ENCODE measurements at regions not wholly inside any gene's neighbourhood (a gene's known extent, or its start where the extent isn't known, plus 50 kb on each side); places are given as distances from the start of the nearest gene placed in this dataset.

GRCh38 chr21:22132358-22133071, 1134.3 kb downstream of the NCAM2 start:
- TF ChIP-seq, protein P1, sequence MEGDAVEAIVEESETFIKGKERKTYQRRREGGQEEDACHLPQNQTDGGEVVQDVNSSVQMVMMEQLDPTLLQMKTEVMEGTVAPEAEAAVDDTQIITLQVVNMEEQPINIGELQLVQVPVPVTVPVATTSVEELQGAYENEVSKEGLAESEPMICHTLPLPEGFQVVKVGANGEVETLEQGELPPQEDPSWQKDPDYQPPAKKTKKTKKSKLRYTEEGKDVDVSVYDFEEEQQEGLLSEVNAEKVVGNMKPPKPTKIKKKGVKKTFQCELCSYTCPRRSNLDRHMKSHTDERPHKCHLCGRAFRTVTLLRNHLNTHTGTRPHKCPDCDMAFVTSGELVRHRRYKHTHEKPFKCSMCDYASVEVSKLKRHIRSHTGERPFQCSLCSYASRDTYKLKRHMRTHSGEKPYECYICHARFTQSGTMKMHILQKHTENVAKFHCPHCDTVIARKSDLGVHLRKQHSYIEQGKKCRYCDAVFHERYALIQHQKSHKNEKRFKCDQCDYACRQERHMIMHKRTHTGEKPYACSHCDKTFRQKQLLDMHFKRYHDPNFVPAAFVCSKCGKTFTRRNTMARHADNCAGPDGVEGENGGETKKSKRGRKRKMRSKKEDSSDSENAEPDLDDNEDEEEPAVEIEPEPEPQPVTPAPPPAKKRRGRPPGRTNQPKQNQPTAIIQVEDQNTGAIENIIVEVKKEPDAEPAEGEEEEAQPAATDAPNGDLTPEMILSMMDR (IDR thresholded peaks at IDR 0.05) = no peak
- TF ChIP-seq, protein P2, sequence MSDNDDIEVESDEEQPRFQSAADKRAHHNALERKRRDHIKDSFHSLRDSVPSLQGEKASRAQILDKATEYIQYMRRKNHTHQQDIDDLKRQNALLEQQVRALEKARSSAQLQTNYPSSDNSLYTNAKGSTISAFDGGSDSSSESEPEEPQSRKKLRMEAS (IDR thresholded peaks at IDR 0.05) = no peak
- TF ChIP-seq KDM5A (IDR thresholded peaks at IDR 0.05) (no peak), POLR2A (IDR thresholded peaks at IDR 0.05; ENCODE audit: low read length) (no peak), RCOR1 (IDR thresholded peaks at IDR 0.05; ENCODE audit: low read depth, low read length) (no peak), HMGXB4 (CRISPR knock-in tag; IDR thresholded peaks at IDR 0.05; ENCODE audit: borderline replicate concordance) (no peak), JUNB (IDR thresholded peaks at IDR 0.05) (no peak), RNF2 (IDR thresholded peaks at IDR 0.05; ENCODE audit: borderline replicate concordance, low read depth) (no peak), TP53 (CRISPR knock-in tag; IDR thresholded peaks at IDR 0.05) (no peak), BHLHE40 (IDR thresholded peaks at IDR 0.05; ENCODE audit: low read depth, low read length) (no peak)
- TF ChIP-seq, protein P3, sequence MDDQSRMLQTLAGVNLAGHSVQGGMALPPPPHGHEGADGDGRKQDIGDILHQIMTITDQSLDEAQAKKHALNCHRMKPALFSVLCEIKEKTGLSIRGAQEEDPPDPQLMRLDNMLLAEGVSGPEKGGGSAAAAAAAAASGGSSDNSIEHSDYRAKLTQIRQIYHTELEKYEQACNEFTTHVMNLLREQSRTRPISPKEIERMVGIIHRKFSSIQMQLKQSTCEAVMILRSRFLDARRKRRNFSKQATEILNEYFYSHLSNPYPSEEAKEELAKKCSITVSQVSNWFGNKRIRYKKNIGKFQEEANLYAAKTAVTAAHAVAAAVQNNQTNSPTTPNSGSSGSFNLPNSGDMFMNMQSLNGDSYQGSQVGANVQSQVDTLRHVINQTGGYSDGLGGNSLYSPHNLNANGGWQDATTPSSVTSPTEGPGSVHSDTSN (IDR thresholded peaks at IDR 0.05) = no peak
- TF ChIP-seq, protein P4, sequence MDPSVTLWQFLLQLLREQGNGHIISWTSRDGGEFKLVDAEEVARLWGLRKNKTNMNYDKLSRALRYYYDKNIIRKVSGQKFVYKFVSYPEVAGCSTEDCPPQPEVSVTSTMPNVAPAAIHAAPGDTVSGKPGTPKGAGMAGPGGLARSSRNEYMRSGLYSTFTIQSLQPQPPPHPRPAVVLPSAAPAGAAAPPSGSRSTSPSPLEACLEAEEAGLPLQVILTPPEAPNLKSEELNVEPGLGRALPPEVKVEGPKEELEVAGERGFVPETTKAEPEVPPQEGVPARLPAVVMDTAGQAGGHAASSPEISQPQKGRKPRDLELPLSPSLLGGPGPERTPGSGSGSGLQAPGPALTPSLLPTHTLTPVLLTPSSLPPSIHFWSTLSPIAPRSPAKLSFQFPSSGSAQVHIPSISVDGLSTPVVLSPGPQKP (IDR thresholded peaks at IDR 0.05; ENCODE audit: low read depth, low read length) = no peak
